ENCODE measurements at regions not wholly inside any gene's neighbourhood (a gene's known extent, or its start where the extent isn't known, plus 50 kb on each side); places are given as distances from the start of the nearest gene placed in this dataset.

- no peak for TF ChIP-seq CTCF (IDR thresholded peaks at IDR 0.05; ENCODE audit: low read depth, low read length)
- no peak for TF ChIP-seq EZH2phosphoT487 (IDR thresholded peaks at IDR 0.05; ENCODE audit: low read depth)
Observed at GRCh38 chr5:133843911-133844310, 124.5 kb downstream of the C5orf15 start.

Measured in OCI-LY3 (cell line).